ENCODE measurements at regions not wholly inside any gene's neighbourhood (a gene's known extent, or its start where the extent isn't known, plus 50 kb on each side); places are given as distances from the start of the nearest gene placed in this dataset.
"Not testable (repeated sequence)": the region's sequence is repeated elsewhere in the genome, so short reads cannot be mapped to it uniquely, and the experiment has no call there.

DNA sequence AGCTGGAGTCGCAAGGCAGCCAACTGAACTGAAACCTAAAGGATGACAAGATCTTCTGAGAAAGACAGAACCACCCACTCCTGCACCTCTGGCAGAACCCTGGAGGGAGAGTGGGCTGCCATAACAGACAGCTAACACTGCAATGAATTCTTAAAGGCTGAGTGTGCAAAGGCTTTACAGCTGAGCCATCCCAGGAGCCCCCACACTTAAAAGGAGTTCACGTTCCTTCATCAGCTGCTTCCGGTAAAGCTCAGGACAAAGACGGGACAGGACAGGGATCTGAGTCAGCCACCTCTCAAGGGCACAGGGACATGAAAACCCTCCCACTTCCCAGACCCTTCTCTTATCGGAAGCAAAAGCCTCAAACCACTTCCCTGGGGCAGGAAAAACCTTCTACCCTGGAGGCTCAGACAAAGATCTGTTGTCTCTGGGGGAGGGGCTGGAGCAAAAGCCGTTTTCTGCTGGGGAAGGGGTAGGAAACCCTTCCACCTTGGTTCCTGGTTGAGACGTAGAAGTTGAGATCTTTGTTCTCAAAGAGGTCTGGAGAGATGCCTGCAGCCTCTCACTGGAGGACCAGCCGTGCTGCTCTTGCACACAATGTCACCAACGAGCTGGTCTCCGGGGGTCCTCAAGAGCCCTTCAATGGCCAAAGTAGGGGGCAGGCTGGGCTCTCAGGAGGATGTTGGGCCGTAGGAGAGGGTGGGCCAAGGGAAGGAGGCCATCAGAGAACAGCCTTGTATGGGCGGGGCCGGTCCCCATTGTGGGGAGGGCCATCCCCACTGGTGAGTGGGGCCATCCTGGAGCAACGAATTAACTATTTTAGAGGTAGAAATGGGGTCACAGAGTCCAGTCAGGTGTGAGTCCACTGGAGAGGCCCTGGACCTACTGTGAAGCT lies 452.4 kb downstream of the PTPRU start:
- no peak for DNase-seq

DNA sequence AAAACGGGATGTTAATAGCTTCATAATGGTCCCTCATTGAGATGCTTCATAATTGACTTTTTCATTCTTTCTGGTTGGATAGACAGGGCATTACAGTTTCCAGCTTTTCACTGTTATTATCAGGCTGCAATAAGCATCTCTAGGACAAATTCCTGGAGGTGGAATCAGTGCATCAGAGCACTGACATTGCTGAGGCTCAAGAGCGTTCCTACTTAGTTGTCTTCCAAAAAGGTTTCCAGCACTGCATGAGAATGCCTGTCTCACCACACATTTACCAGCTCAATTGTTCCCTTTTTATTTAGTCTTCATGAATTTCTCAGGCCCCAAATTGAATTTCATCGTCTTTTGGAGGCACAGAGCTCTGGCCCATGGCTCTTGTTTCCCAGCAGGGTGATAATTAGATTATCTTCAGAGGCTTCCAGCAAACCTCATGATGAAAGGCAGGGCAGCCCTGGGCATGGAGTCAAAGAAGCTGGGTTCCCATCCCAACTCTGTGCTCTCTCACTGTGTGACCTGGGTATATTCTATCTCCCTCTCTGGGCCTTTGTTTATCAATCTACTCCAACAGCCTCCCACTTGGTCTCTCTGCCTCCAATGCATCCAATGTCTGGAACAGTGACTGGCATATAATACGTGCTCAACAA lies 451.4 kb downstream of the PTPRU start:
- DNase-seq = no peak

GRCh38 chr1:29687166-29687565 lies 450.8 kb downstream of the PTPRU start:
- DNase-seq = no peak

DNA sequence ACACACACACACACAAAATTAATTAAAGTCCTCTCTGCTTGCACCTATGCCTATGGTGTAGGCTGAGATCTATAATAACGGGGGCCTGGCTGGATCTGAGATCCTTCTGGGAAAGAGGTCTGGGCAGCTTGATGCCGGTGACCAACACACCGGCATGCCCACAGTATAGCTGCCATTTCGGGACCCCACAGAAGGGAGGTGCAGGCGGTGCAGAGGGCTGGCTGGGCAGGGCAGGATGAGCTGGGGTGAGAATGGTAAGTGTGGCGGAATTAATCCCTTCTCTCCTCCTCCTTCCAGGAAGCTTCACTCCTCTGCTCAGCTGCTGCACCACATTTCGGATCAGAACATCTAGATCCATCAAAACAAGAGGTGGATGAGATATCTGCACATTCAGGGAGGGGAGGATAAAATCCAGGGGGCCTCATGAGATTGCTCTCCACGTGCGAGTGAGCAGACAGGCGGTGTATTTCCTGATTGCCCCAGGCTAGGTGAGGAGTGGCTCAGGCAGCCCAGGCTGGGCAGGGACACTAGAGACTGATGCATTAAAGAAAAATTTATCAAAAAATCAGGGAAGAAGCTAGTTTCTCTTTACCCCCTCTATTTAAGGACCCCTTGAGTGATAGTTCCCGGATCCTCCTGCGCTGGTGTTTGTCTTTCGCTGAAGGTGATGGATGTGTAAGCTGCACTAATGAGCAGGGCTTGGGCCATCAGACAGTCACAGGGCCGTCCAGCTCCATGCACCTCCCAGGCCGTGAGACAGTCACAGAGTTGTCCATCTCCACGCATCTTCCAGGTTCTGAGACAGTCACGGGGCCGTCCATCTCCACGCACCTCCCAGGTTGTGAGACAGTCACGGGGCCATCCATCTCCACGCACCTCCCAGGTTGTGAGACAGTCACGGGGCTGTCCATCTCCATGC lies 449.9 kb downstream of the PTPRU start:
- DNase-seq = no peak

DNA sequence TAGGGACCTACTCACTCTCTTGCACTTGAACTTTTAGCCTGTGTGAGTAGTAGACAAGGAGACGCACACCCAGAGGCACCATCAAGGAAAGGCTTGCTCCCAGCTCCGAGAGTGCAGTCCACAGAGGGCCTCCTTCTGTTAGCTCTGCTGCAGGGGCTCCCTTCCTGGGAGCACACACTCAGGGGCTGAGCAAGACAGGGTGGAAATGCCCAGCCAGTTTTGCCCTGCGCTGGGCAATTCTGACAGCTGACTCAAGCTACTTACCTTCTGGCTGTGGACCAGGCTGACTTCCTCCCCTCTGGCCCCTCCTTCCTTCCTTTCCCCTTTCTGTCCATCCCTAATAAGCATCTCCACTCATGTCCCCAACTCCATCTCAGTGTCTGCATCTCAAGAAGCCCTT lies 449.1 kb downstream of the PTPRU start:
- no peak for DNase-seq

DNA sequence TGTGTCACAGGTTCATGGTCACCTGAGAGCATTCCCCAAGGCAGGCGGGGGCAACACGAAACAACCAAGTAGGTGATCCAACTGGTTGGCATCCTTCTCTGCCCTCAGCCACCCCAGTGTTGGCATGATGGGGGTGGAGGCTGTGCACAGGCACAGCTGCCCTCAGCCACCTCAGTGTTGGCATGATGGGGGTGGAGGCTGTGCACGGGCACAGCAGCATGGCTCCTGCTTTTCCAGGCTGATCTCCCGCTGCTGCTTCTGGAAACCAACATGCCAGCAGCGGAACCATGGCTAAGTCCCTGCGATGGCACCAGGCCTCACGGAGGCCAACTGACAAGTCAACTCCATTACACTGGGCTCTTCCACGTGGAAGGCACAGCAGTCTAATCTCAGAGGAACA lies 447.8 kb downstream of the PTPRU start:
- no peak for DNase-seq

GRCh38 chr1:29683472-29683871 lies 447.1 kb downstream of the PTPRU start:
- no peak for DNase-seq

DNA sequence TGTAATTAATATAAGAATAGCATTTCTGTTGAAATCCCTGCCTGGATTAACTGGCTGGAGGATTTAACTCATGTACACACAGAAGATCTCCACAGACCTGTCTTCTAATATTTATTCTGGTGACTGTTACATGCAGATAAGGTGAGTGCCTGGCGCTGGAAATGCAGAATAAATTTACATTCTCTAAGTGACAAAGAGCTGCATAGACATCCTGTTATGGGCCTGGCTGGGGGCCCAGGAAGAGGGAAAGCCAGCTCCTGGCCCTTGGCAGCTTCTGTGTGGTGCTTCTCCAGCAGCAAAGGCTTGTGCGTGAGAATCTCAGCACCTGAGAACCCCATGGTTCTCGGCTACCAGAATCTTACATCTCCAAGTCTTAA lies 446.6 kb downstream of the PTPRU start:
- no peak for DNase-seq

- no peak for DNase-seq
These were observed 446.0 kb downstream of the PTPRU start for GRCh38 chr1:29682171-29682918.

DNA sequence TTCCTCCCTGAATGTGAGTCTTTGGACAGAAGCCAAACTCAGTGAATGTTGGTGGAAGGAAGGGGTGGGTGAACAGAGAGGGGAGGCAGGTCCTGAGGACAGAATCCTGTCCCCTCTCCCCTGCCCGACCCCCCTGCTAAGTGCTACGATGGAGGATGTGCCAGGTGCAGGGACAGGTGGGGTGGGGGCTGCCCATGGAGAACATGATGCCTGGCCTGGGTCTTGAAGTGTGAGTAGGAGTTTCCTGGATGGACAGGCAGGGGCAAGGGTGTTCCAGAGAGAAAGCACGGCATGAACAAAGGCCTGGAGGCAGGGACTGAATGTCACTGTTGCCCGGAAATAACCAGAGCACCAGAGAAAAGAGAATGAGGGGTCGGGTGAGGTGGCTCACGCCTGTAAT lies 445.1 kb downstream of the PTPRU start:
- DNase-seq = not testable (repeated sequence)

GRCh38 chr1:29679828-29680558 lies 443.7 kb downstream of the PTPRU start:
- no peak for DNase-seq

DNA sequence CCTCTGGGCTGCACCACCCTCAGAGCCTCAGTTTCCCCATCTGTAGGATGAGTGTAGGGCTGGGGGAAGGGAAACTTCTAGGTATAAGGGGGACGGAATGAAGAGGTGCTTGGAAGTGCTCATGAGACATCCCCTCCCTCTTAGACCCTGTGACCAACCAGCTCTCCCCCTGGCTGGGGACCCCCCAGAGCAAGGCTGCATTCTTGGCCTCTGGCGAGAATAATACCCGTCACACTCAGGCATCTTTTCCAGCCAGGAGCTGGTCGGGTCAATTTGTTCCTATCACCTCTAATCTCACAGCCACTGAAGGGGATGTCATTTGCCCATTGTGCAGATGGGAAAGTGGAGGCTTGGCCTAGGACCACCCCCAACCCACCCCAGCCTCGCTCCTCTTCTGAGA lies 443.0 kb downstream of the PTPRU start:
- DNase-seq = no peak

DNA sequence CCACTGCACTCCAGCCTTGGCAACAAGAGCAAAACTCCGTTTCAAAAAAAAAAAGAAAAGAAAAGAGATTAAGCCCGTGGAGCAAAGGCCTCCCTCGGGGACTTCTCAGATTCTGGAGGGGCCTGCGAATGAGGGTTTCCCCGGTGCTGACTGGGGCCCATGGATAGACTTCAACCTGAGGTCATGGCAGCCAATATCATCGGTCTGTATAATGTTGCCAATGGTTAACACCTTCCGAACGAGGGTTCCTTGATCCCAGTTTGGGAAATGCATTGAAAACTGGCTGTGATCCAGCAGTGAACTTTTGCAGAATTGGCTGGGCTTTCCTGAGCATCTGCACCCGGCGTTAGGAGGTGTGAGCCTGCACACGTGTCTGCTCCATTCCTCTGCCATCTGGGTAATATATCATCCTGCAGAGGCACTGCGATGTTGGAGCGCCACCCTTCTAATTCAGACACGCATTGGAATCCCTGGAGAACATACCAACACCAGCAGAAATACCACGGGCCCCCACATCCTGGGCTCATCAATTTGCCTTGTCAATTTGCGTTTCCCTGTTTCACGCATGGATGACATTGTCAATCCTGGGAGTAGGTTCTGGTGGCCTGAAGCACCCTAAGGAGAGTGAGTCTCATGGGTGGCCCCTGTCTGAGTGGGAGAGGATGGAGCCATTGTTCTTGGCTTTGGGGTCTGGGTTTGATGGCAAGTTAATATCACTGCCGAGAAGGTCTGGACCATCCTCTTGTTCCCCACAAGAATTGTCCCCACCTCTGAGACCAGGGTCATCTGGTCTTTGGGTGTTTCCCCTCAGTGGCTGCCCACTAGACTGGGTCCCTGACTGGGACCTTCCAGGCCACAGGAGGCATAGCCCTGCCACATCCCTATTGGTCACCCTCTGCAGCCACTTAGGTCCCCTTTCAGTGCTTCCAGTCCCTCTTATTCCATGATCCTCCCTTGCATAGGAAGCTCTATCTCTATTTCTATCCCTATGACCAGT lies 441.0 kb downstream of the PTPRU start:
- no peak for DNase-seq

- no peak for DNase-seq
These were observed 440.2 kb downstream of the PTPRU start for GRCh38 chr1:29676496-29676895.

DNA sequence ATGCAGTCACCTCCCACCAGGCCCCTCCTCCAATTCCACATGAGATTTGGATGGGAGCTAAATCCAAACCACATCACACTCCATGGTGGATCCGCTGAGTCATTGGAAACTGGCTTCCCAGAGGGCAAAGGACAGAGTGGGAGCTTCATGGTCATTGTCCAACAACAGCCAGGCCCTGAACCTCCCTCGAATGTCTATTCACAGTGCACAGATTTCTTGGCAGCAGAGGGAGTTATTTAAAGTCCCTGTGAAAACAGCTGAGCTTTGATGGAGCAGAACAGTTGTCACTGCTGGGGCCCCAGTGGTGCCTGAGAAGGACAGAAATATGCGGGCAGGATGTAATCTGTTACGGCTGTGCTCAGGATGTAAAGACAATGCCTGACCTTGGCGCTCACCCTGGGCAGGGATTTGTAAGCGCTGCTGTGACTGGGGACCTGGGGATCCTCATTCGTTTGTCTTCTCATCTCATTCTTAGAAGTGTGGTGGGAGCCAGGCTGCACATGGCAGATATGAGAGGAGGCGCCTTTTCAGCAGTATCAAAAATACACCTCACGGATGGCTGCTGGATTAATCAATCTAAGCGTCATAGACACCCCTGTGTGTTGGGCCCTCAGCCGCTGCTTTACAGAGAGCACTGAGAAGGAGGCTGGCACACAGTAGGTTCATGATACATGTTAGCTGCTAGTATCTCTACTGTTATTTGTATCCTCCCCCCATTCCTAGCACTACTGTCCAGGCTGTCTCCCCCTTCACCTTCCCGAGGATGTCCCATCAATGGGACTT lies 439.4 kb downstream of the PTPRU start:
- DNase-seq = peak in 1 of 2 donors; percentile 10

GRCh38 chr1:29674627-29675326 lies 438.5 kb downstream of the PTPRU start:
- DNase-seq = no peak

DNA sequence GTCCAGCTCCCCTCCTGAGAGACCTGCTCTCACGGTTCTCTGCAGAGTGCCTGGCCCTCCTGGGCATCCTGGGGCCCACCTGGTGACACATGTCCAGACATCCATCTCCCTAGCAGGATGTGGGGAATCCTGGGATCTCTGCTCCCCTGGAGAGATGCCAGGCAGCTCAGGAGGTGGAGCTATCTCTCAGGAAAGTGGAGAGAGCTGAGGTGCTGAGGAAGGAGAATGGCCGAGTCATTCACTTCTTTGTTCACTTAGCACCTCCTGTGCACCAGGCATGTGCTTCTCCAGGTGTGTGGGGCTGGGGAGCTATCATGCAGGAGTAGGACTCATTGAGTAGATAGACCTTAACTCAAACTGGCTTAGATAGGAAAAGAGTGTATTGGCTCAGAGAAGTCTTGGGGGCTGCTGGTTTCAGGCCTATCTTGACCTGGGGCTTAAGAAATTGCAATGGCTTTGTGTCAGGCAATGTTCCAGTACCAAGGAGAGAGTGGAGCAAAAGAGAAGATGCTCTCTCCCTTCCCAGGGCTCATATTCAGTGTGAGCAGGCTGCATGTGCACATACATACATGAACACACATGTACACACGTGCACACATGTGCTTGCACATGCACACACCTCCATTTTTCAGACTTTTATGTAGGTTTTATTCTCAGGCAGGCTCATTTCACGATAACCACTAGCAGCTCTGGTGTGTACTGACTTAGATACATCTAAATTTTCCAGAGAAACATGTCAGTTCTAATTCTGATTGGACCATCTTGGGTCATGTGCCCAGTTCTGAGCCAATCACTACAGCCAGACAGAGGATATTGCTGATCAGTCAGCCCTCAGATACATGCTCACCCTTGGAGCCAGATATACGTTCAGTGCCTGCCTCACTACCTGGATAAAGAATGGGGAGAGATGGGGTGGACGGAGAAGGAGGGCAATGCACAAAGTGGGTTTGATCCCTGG lies 437.6 kb downstream of the PTPRU start:
- DNase-seq = no peak

Data from right lung (tissue), 2 donors.